NCI-H1105 (cell line): ENCODE measurements at regions not wholly inside any gene's neighbourhood (a gene's known extent, or its start where the extent isn't known, plus 50 kb on each side); places are given as distances from the start of the nearest gene placed in this dataset.

ENCODE experiments used
- DNase-seq: peaks from one replicate; lab custom pipeline; 2025; lab: John Stamatoyannopoulos, UW

DNA sequence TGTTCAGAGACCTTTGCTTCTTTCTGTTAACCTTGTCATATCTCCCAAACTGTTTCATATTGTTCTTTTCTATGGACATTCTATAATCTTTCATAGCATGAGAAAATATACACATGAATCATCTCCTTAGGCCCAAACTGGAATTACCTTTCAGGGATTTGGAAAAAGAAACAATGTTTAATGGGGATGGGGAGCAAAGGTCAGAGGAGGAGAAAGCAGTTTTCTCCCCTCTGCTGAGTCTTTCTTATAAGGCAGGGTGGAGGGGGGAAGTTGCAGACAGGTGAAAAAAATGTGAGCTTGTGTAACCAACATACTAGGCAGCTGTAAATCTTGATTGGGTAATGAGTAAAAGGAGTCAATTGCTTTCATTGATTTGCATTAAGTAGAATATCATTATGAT is 164.1 kb downstream of the BRINP2 start:
- no peak for DNase-seq

DNA sequence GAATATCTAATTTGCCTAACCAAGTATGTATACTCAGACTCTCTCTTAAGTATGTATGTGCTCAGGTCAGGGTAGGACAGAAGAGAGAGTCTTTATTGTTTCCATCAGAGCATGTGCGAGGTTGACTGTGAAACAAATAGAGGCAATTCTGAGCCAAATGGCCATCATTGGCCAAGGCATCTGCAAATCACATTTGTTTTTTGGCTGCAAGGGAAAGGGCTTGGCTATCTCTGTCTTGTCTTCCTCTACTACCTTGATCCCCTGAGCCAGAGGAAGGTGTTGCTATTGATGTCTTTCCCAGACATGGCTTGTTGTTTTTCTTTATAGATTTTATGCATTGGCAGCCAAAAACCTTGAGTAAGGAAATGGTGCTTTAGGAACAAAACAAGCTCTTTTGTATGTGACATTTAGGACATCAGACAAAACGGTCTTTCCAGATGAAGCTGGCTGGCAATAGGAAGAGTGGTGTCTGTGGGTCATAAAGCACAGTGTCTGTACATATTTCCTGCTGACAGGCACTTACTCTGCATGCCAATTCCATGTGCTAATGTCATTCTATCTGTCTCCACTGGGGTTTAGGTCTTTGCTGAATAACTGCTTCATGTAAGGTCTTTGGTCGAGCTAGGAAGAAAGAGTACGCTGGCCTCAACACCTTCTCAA is 163.3 kb downstream of the BRINP2 start:
- no peak for DNase-seq
